ENCODE measurements at regions not wholly inside any gene's neighbourhood (a gene's known extent, or its start where the extent isn't known, plus 50 kb on each side); places are given as distances from the start of the nearest gene placed in this dataset.

DNA sequence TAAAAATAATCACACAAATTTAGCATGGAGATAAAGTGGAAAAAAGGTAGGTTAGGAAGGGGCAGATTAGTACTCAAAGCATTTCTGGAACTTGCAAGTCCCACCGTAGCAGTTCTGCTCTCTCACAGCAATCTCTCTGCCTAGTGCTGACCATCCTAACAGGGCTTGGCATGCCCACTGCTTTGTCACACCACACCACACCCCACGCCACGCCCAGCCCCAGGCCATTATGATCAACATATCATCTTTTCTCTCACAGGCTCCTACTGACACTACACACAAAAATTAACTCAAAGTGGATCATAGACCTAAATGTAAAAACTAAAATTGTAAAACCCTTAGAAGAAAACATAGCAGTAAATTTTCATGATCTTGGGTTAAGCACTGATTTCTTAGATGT is 273.7 kb downstream of the DAD1 start:
- TF ChIP-seq POLR2A (IDR thresholded peaks at IDR 0.05) (no peak), POLR2AphosphoS5 (IDR thresholded peaks at IDR 0.05) (no peak)
- TF ChIP-seq, protein P1, sequence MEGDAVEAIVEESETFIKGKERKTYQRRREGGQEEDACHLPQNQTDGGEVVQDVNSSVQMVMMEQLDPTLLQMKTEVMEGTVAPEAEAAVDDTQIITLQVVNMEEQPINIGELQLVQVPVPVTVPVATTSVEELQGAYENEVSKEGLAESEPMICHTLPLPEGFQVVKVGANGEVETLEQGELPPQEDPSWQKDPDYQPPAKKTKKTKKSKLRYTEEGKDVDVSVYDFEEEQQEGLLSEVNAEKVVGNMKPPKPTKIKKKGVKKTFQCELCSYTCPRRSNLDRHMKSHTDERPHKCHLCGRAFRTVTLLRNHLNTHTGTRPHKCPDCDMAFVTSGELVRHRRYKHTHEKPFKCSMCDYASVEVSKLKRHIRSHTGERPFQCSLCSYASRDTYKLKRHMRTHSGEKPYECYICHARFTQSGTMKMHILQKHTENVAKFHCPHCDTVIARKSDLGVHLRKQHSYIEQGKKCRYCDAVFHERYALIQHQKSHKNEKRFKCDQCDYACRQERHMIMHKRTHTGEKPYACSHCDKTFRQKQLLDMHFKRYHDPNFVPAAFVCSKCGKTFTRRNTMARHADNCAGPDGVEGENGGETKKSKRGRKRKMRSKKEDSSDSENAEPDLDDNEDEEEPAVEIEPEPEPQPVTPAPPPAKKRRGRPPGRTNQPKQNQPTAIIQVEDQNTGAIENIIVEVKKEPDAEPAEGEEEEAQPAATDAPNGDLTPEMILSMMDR (IDR thresholded peaks at IDR 0.05), result no peak
